A673 (cell line): ENCODE measurements at regions not wholly inside any gene's neighbourhood (a gene's known extent, or its start where the extent isn't known, plus 50 kb on each side); places are given as distances from the start of the nearest gene placed in this dataset.

Source experiments
- CTCF ChIP-seq: fragments of 300-800, 200-600 bp; sonication (generic); conservative IDR thresholded peaks from 2 replicates; pipeline ENCODE4 v1.5.1; 2017; ENCODE audit warnings: low read depth, mild to moderate bottlenecking, antibody characterized with exemption, low read length, moderate library complexity, mixed read lengths
- EZH2 ChIP-seq: fragments of 200-600 bp; sonication (generic); IDR thresholded peaks from 2 replicates; pipeline ENCODE4 v1.6.1; 2017; ENCODE audit warnings: borderline replicate concordance, low read depth, mild to moderate bottlenecking, mixed read lengths, antibody characterized with exemption, low read length; ENCODE audit not compliant: poor library complexity, severe bottlenecking

- TF ChIP-seq EZH2 (no peak), CTCF (no peak)
Observed at GRCh38 chr21:24208562-24209260, 1398.6 kb downstream of the MRPL39 start.
